IMR-90 (cell line): ENCODE measurements at regions not wholly inside any gene's neighbourhood (a gene's known extent, or its start where the extent isn't known, plus 50 kb on each side); places are given as distances from the start of the nearest gene placed in this dataset.

ENCODE experiments used
- ATAC-seq: fragments of 200-7000 bp; cut with Tn5 transposase; 2 replicates; pipeline ENCODE4 v1.9.1; 2020; ENCODE audit warnings: low read depth, mild to moderate bottlenecking, moderate library complexity
- BruUV-seq: library from RNA; stranded (reverse); fragments of 400-500 nt; replicated peaks from 2 replicates; lab custom pipeline; 2021; lab: Mats Ljungman, UMichigan
- CTCF ChIA-PET: fragments of 300-600 bp; formaldehyde crosslinking; extraction: SDS; loops from one replicate; lab custom pipeline; 2021; ENCODE audit warnings: antibody characterized with exemption; lab: Yijun Ruan, JAX
- POLR2A ChIA-PET: fragments of 300-600 bp; sonication (Branson Sonifier 250); formaldehyde crosslinking; loops from one replicate; lab custom pipeline; 2022; ENCODE audit warnings: antibody characterized with exemption; ENCODE audit not compliant: unreplicated experiment; lab: Charles Lee
- DNase-seq: peaks from one replicate; pipeline ENCODE4 v3.0.0; 2013
- H2AFZ ChIP-seq: replicated peaks from 2 replicates; pipeline ENCODE3; 2013; ENCODE audit warnings: low read length, mild to moderate bottlenecking; ENCODE audit not compliant: poor library complexity
- H2AK5ac ChIP-seq: 2 replicates; pipeline ENCODE4 v1.6.1; 2013; ENCODE audit warnings: low read depth, low read length, inconsistent platforms
- H2AK9ac ChIP-seq: replicated peaks from 2 replicates; pipeline ENCODE3; 2013; ENCODE audit warnings: mild to moderate bottlenecking, low read depth, low read length, moderate library complexity; ENCODE audit not compliant: poor library complexity
- H2BK120ac ChIP-seq: 2 replicates; pipeline ENCODE4 v1.6.1; 2013; ENCODE audit warnings: low read depth, low read length, inconsistent platforms
- H2BK15ac ChIP-seq: 3 replicates; pipeline ENCODE4 v1.6.1; 2013; ENCODE audit warnings: low read depth, low read length, inconsistent platforms
- H2BK20ac ChIP-seq: 2 replicates; pipeline ENCODE4 v1.6.1; 2013; ENCODE audit warnings: low read depth, mild to moderate bottlenecking, inconsistent platforms, low read length, moderate library complexity
- H2BK5ac ChIP-seq: 2 replicates; pipeline ENCODE4 v1.6.1; 2013; ENCODE audit warnings: mild to moderate bottlenecking, low read depth, low read length, inconsistent platforms; ENCODE audit not compliant: poor library complexity, severe bottlenecking
- H3K14ac ChIP-seq: replicated peaks from 2 replicates; pipeline ENCODE4 v1.6.1; 2013; ENCODE audit warnings: low read depth, low read length, inconsistent platforms
- H3K18ac ChIP-seq: 2 replicates; pipeline ENCODE4 v1.6.1; 2013; ENCODE audit warnings: low read depth, low read length, control low read depth
- H3K23ac ChIP-seq: 2 replicates; pipeline ENCODE4 v1.6.1; 2013; ENCODE audit warnings: low read depth, low read length, inconsistent platforms
- H3K27ac ChIP-seq: 2 replicates; pipeline ENCODE4 v1.5.1; 2013; ENCODE audit warnings: mild to moderate bottlenecking, control low read depth, low read length; ENCODE audit not compliant: insufficient read depth
- H3K27me3 ChIP-seq: 2 replicates; pipeline ENCODE4 v1.6.1; 2013; ENCODE audit warnings: low read length; ENCODE audit not compliant: control insufficient read depth, insufficient read depth
- H3K36me3 ChIP-seq: 2 replicates; pipeline ENCODE4 v1.6.1; 2013; ENCODE audit warnings: low read length, mixed read lengths; ENCODE audit not compliant: control insufficient read depth, insufficient read depth
- H3K4ac ChIP-seq: 2 replicates; pipeline ENCODE4 v1.6.1; 2013; ENCODE audit warnings: low read depth, low read length, inconsistent platforms
- H3K4me1 ChIP-seq: 2 replicates; pipeline ENCODE4 v1.6.1; 2013; ENCODE audit warnings: low read length, mixed read lengths; ENCODE audit not compliant: control insufficient read depth, insufficient read depth
- H3K4me2 ChIP-seq: 2 replicates; pipeline ENCODE4 v1.6.1; 2013; ENCODE audit warnings: low read depth, mild to moderate bottlenecking, control low read depth, low read length, moderate library complexity
- H3K4me3 ChIP-seq: 2 replicates; pipeline ENCODE4 v1.5.1; 2013; ENCODE audit warnings: low read depth, mild to moderate bottlenecking, control low read depth, low read length, moderate library complexity; ENCODE audit not compliant: insufficient read depth
- H3K56ac ChIP-seq: 2 replicates; pipeline ENCODE4 v1.6.1; 2013; ENCODE audit warnings: low read length, inconsistent platforms; ENCODE audit not compliant: insufficient read depth; ENCODE audit errors: extremely low read depth
- H3K79me1 ChIP-seq, 2 experiments: 2 replicates each; pipeline ENCODE4 v1.6.1; 2013; ENCODE audit warnings: low read length in 2 of 2, inconsistent platforms in 1 of 2, low read depth in 1 of 2
- H3K9ac ChIP-seq: 2 replicates; pipeline ENCODE4 v1.6.1; 2013; ENCODE audit warnings: low read depth, low read length, control low read depth
- H3K9me1 ChIP-seq: 2 replicates; pipeline ENCODE4 v1.6.1; 2013; ENCODE audit warnings: low read length, inconsistent platforms; ENCODE audit not compliant: insufficient read depth
- H3K9me3 ChIP-seq: 2 replicates; pipeline ENCODE4 v1.6.1; 2013; ENCODE audit warnings: low read length; ENCODE audit not compliant: control insufficient read depth, insufficient read depth
- H4K20me1 ChIP-seq: 2 replicates; pipeline ENCODE4 v1.6.1; 2013; ENCODE audit warnings: low read length, inconsistent platforms; ENCODE audit not compliant: insufficient read depth
- H4K5ac ChIP-seq: 2 replicates; pipeline ENCODE4 v1.6.1; 2013; ENCODE audit warnings: mild to moderate bottlenecking, low read depth, low read length, control low read depth
- H4K8ac ChIP-seq, 2 experiments: 2 replicates each; pipeline ENCODE4 v1.6.1; 2013; ENCODE audit warnings: low read depth in 2 of 2, low read length in 2 of 2, control low read depth in 1 of 2, inconsistent platforms in 1 of 2
- H4K91ac ChIP-seq: 2 replicates; pipeline ENCODE4 v1.6.1; 2013; ENCODE audit warnings: low read depth, low read length, inconsistent platforms; ENCODE audit not compliant: insufficient read depth
- BHLHE40 ChIP-seq: fragments of 150-350 bp; IDR thresholded peaks from 2 replicates; pipeline ENCODE4 v1.6.1; 2016; ENCODE audit warnings: mild to moderate bottlenecking, low read depth, low read length
- CEBPB ChIP-seq: IDR thresholded peaks from 2 replicates; pipeline ENCODE4 v1.6.1; 2012; ENCODE audit warnings: low read depth, low read length, improper control_type of control experiment
- MAZ ChIP-seq: IDR thresholded peaks from 2 replicates; pipeline ENCODE4 v1.6.1; 2012; ENCODE audit warnings: low read depth, mild to moderate bottlenecking, low read length, improper control_type of control experiment, moderate library complexity, borderline replicate concordance
- MXI1 ChIP-seq: IDR thresholded peaks from 2 replicates; pipeline ENCODE4 v1.6.1; 2012; ENCODE audit warnings: low read depth, mild to moderate bottlenecking, low read length, moderate library complexity, borderline replicate concordance
- NFE2L2 ChIP-seq: fragments of 150-350 bp; IDR thresholded peaks from 2 replicates; pipeline ENCODE4 v1.6.1; 2016; ENCODE audit warnings: low read depth, mild to moderate bottlenecking, low read length
- RCOR1 ChIP-seq: IDR thresholded peaks from 2 replicates; pipeline ENCODE4 v1.6.1; 2012; ENCODE audit warnings: mild to moderate bottlenecking, low read length, improper control_type of control experiment; ENCODE audit not compliant: insufficient replicate concordance
- WGBS, 2 experiments: methylation state at CpG; one replicate each; pipeline versions ENCODE4 v1.1.5 to v1.1.7; 2013; ENCODE audit warnings: missing lambda C conversion rate in 2 of 2; ENCODE audit not compliant: insufficient read length in 1 of 2; ENCODE audit errors: extremely low coverage in 2 of 2; 5-methylcytosine and 5-hydroxymethylcytosine counted together
- dilution Hi-C: fragments of 300-500 bp; cut with HindIII; formaldehyde crosslinking; loops from one replicate; pipeline ENCODE4 v1.14.3; 2018; ENCODE audit warnings: low sequenced_read_pairs; ENCODE audit not compliant: unreplicated experiment
- in situ Hi-C: fragments of 300-500 bp; cut with MboI; formaldehyde crosslinking; loops from 3 replicates; pipeline ENCODE4 v1.14.3; 2019; ENCODE audit warnings: low sequenced_read_pairs, inconsistent platforms, mixed read lengths
- intact Hi-C: fragments of 100-400 bp; cut with micrococcal nuclease; formaldehyde crosslinking; loops from 2 replicates; pipeline ENCODE4 v1.10.0; 2022

DNA sequence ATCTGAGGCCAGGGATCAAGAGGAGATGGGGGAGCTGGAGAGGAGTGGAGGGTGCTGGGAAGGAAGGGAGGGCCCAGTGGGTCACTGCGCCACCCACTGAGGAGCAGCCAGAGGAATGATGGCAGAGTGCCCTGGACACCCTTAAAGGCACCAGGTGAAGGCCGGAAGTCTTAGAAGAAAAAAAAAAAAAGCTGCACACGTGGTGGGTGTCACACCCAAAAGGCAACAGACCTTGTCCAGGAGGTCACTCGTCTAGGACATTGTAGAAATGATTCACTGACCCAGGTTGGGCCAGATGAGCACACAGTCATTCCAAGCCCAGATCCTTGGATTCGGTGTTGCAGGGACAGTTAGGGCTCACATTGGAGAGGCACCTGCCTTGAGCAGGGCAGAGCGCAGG is 93.5 kb upstream of the TRIM2 start:
- Histone ChIP-seq H3K79me1 (no peaks in the 10 kb centered on the region), H4K20me1 (no peaks in the 10 kb centered on the region; the same call in 1 of the 2 replicates), H3K4me1 (peaks cover 8% of the 10 kb centered on the region), H4K91ac (no peak overlapping the region), H3K23ac (no peak overlapping the region), H3K4ac (no peak overlapping the region), H2BK20ac (no peak overlapping the region), H3K56ac (no peak overlapping the region), H4K5ac (no peak overlapping the region), H2BK5ac (no peak overlapping the region), H2BK15ac (no peak overlapping the region), H2AFZ (no peak overlapping the region), H3K9me3 (peaks cover 2% of the 10 kb centered on the region; the same call in 1 of the 2 replicates), H2BK120ac (no peak overlapping the region), H3K4me2 (no peak overlapping the region), H3K9ac (no peak overlapping the region), H3K27ac (no peak overlapping the region), H3K4me3 (no peak overlapping the region), H3K36me3 (no peaks in the 10 kb centered on the region), H4K8ac (no peak overlapping the region), H3K27me3 (peaks cover 30% of the 10 kb centered on the region), H3K9me1 (peaks cover 6% of the 10 kb centered on the region), H2AK5ac (no peak overlapping the region), H3K14ac (no peak overlapping the region), H3K18ac (no peak overlapping the region), H2AK9ac (no peak overlapping the region)
- ChIA-PET POLR2A (no interaction called here), CTCF (no interaction called here)
- 58% methylated on average over 3 of the region's 6 CpGs; no CpG with 5 or more reads in 1 of the 2 experiments for WGBS, 2 experiments
- no TSS peak for BruUV-seq
- dilution Hi-C loops (no loop called here), in situ Hi-C loops (no loop called here), intact Hi-C loops (no loop called here)
- ATAC-seq: no peak
- TF ChIP-seq RCOR1: no peak
- no peak for TF ChIP-seq CEBPB
- no peak for TF ChIP-seq BHLHE40
- no peak for TF ChIP-seq MXI1
- TF ChIP-seq NFE2L2: no peak
- TF ChIP-seq MAZ: no peak
- no peak for DNase-seq
